ELF-1 (cell line): ENCODE measurements at regions not wholly inside any gene's neighbourhood (a gene's known extent, or its start where the extent isn't known, plus 50 kb on each side); places are given as distances from the start of the nearest gene placed in this dataset.

Source experiments
- DNase-seq: peaks from one replicate; pipeline ENCODE4 v3.0.0-alpha.2; 2016; ENCODE audit warnings: low read depth, low spot score

DNA sequence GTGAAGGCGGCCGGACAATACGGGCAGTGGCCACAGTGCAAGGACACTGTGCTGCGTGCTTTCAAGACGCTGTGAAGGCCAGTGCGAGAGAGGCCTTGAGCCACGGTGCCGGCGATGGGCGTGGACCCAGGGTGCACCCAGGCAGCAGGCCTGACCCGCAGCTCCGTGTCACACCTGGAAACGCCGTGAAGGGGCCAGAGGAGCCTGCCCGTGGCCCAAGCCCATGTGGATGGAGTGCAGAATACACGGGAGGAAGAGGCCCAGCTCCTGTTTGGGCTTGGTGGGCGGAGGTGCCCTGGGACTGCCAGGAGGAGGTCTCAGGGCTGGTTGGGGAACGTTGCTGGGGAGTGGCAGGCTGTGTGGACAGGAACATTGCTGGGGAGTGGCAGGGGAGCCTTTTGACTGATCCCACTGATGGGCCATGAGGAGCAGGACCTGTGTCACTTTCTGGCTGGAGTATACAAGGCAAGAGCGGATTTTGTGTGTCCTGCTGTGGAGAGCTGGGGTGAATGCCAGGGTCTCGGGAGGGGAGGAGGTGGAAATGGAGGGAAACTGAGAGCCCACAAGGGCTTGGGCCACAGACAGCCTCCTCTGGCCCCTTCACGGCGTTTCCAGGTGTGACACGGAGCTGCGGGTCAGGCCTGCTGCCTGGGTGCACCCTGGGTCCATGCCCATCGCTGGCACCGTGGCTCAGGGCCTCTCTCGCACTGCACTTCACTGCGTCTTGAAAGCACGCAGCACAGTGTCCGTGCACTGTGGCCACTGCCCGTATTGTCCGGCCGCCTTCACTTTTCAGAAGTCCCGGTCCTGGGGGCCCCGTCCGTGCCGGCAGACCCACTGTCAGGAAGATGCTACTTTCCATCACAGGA lies 925.4 kb downstream of the BRD1 start:
- no peak for DNase-seq

- DNase-seq: no peak
These were observed 926.3 kb downstream of the BRD1 start for GRCh38 chr22:48901324-48901723.

GRCh38 chr22:48900626-48901025 lies 927.0 kb downstream of the BRD1 start:
- no peak for DNase-seq

- DNase-seq: no peak
These were observed 927.4 kb downstream of the BRD1 start for GRCh38 chr22:48900327-48900597.

DNA sequence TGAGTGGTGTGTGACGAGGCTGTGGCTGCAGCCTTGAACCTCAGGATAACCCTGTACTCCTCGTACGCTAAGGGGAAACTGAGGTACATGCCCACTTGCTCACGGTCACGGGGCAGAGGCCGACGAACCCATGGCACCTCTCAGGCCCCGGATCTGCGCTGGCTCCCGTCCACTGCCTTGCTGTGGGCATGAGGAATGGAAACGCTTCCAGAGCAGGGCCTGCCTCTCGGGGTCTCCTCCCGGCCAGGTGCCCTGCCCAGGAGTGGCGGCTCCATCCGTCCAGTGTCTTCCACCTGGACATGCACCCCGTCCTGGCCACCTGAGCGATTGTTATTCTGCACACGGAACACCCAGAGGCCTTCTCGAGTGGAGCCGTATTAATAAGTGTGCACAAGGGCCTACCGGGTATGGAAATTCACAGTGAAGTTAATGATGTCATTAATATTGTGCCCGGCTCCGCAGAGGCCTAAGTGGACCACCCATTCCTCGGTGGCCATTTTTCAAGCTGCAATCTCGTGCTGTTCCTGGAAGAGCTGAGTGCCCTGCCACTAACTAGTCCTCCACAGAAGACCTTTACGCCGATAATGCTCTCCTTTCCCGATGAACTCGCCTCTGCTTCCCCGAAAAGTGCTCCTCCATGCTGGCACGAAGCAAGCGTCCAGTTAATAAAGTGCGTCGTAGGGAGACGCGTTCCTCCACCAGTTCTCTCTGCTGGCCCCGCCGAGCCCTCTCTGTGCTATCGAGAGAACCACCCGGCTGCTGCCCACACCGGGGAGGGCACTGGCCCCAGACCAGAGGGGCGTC lies 927.9 kb downstream of the BRD1 start:
- no peak for DNase-seq

DNA sequence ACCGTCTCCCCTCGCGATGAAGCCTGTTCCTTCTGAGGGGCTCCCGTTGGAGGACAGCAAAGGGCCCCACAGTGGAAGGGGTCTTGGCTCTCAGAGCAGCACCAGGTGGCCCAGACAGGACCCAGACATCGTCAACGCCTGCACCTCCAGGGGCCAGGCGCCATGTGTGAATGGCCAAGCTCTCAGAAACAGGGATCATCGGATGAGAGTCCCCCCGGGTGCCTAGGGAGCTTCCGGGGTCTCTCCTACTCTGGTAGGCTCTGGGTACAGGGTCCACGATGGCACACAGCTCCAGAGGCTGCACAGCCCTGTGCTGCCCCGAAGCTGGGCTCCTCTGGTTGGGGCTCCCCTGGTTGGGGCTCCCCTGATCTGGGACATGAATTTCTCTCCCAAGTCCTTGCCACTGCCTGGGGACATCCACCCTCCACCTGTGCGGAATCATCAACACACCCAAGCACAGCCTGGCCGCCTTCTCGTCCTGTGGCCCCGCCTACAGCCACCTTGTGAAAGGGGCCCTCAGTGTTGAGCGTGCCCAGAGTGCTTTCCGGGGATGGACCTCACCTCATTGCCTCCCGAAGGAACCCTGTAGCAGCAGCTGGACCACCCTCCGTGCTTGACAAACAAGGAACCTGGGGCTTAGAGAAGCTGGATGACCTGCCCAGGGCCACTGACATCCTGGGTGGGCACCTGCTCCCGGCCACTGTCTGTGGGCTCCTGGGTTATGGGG lies 929.0 kb downstream of the BRD1 start:
- DNase-seq: no peak

DNA sequence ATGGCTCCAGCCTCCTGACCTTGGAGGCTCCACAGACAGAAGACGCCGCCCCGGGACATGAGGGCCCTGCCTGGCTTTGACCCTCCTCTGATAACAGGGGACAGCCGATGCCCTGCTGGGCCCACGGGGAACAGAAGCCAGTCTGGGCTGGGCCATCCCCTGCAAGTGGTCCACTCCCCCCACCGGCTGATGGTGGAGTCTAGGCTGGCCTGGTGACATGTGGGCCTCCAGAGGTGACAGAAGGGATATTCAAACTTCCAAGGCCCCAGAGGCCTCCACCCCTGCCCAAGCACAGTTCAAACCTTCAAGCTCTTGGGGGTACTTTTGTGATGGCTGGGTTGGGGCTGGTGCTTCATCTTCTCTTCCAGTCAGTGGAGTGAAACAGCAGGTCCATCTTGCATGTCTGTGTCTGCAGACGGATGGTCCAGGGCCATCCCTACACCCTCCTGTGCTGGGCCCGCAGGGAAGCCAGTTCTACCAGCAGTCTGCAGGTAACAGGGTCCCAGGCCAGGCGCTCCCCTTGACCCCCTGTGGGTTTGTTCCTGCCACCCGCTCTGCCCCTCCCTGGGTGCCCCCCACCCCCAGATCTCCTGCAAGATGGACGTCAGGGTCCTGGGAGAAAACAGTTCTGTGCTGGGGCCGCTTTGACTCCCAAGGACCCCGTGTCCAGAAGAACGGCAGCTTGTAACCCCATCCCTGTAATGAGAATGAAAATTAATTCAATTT lies 929.9 kb downstream of the BRD1 start:
- DNase-seq: no peak

DNA sequence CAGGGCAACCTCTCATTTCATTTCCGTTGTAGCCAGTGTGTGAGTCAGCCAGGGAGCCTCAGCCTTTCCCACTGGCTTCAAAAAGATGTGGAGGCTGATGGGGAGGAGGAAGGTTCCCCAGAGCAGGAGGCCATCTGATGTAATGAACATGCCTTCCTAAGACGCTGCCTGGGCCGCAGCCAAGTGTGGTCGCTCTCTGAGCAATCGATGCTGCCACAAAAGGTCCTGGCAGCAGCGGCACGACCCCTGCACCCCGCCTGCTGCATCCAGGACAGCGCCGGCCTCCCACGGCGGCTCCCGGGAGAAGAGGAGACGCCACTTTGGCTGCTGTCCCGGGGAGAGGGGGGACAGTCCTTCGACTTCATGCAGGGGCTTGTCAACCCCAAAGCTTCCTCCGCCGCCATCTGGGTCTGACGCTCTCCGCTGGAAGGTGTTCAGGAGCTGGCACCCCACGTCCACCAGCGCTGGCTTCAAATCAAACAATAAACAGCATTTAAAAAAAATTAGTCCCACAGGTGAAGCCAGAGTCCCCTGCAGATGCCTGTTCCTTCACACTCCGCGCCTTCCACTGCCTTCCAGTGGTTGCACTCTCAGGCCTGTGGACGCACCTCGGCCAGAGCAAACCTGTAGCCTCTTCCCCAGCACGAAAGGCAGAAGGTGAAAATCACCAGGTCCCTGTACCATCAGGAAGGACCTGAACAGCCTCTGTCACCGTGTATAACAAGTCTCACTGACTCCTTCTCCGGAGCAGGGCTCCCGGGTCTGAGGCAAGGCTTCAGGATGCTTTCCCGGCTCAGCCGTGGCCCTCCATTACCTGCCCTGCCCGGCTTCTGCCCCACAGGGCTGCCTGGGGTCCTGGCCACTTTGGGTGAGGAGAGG lies 930.7 kb downstream of the BRD1 start:
- DNase-seq: no peak

DNA sequence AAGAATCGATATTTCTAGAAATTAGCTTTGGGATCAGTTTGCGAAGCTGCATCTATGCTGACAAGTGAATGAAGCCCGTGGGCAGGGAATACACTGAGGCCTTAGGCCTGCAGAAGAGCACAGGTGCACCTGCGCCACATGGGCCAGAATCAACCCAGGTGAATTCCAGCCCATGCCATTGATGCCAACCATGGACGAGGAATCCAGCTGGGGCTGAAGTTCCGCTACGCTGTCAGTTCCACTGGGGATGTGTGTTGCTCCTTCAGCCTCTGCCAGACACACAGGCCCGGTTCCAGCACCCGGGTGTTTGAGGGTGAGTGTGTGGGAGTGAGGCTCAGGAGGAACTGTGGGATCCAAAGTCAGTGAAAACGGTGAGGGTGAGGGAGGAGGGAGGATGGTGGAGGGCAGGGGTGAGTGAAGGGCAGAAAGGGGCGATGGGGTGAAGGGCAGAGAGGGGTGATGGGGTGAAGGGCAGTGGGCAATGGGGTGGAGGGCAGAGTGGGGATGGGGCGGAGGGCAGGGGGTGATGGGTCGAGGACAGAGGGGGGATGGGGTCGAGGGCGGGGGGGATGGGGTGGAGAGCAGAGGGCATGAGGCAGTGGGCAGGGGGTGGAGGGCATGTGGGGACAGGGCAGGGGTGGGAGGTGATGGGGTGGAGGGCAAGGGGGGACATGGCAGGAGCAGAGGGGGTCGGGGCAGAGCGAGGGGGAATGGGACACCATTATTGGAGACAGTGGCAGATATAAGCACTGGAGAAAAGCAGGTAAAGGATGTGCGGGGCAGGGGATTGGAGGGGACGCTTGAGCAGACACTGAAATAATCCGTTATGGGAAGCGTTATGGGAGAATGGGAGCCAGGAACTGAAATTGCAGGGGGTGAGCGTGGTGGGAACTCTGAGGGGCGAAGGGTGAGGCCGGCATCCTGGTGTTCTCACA lies 931.6 kb downstream of the BRD1 start:
- DNase-seq: no peak

- no peak for DNase-seq
These were observed 932.3 kb downstream of the BRD1 start for GRCh38 chr22:48895336-48895735.

GRCh38 chr22:48894804-48895250 lies 932.8 kb downstream of the BRD1 start:
- no peak for DNase-seq

DNA sequence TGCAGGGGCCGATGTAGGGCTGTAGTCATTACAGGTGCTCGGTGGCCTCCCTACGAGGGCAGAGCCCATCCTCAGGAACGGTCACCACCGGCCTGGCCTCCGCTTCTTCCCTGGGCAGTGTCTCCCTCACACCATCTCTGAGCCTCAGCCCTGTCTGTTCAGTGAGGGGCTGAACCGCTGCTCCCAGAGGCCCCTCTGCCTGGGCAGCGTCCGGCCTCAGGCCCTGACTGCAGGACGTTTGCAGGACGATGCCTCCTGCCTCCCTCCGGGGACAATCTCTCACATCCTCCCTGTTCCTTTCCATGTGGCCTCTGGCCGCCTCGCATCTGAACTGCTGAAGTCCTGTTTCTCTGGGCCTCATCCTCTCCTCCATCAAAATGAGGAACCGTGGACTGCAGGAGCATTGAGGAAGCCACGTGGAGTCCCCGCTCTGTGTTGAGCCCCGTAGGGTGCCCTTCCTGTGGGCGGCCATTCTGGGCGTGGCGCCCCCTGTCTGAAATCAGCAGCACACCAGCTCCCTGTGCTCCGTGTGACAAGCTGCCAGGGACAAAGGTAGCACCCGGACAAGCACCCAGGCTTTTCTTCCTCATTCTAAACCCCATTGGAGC lies 933.5 kb downstream of the BRD1 start:
- peak; percentile 18 for DNase-seq

DNA sequence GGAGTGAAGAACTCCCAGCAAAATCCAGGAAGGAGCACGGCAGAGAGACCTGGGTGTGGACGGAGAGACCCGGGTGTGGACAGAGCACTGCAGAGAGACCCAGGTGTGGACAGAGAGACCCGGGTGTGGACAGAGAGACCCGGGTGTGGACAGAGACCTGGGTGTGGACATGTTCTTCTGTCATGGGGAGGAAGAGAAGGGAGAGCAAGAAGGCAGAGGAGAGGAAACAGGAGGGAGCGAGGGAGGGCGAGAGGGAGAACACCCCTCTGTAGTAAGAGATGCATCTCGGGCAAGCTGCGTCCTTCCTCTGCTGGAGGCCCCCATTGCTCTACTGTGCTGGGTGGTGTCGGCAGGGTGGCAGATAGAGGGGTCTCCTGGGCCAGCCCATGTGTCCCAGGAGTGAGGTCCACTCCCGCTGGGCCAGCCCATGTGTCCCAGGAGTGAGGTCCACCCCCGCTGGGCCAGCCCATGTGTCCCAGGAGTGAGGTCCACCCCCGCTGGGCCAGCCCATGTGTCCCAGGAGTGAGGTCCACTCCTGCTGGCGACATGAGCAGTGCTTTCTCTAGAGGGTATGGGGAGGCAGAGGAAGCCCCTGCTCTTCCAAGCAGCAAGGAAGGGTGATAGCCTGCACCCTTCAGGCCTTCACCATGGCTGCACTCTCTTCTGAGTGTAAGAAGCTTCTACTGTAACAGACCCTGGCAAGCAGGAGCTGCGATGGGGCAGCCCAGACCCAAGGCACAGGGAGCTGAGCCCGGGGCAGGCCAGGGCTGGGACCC lies 934.2 kb downstream of the BRD1 start:
- no peak for DNase-seq

- DNase-seq: no peak
These were observed 934.9 kb downstream of the BRD1 start for GRCh38 chr22:48892578-48893287.

GRCh38 chr22:48891688-48892577 lies 935.7 kb downstream of the BRD1 start:
- no peak for DNase-seq

- DNase-seq: no peak
These were observed 936.7 kb downstream of the BRD1 start for GRCh38 chr22:48890693-48891554.
